ENCODE measurements at regions not wholly inside any gene's neighbourhood (a gene's known extent, or its start where the extent isn't known, plus 50 kb on each side); places are given as distances from the start of the nearest gene placed in this dataset.

DNA sequence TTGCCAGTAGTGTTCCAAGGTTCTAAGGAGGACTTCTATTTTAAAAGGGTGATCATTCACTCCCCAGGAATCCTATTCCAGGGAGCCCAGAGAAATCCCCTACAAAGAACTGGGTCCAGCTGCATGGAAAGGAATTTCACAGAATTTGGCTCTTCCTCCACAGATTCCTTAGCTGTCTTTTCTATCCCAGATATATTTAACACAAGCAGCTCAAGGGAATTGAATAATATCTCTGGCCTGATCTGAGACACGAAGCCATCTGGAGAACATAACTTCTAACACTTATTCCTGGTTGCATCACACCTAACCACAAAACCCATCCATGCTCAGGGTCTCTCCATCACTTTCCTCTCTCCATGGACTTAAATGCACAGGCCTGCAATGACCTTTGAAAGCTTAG is 306.7 kb upstream of the ACVR2A start:
- Histone ChIP-seq H3K27ac (ENCODE audit: low read depth in 1 of 2, low read length in 2 of 2) (no peak overlapping the region), H3K4me3 (ENCODE audit: low read length) (no peak overlapping the region), H3K4me1 (ENCODE audit: insufficient read depth, low read length) (no peaks in the 10 kb centered on the region), H3K27me3 (ENCODE audit: control insufficient read depth in 1 of 2, insufficient read depth in 2 of 2, low read length in 2 of 2) (no peaks in the 10 kb centered on the region), H3K9me3 (ENCODE audit: control insufficient read depth in 1 of 2, insufficient read depth in 1 of 2, low read length in 2 of 2) (no peaks in the 10 kb centered on the region), H3K36me3 (ENCODE audit: insufficient read depth, low read length) (no peaks in the 10 kb centered on the region)
- Mint-ChIP-seq H3K4me3 (no peak overlapping the region), H3K36me3 (ENCODE audit: low read depth) (no peaks in the 10 kb centered on the region), H3K9me3 (no peaks in the 10 kb centered on the region), H3K27me3 (no peaks in the 10 kb centered on the region), H3K4me1 (ENCODE audit: low read depth) (no peaks in the 10 kb centered on the region), H3K27ac (no peak overlapping the region)
- intact Hi-C loops (cut with DNase I, micrococcal nuclease) = no loop called here
- ATAC-seq (ENCODE audit: poor library complexity) = no peak
- DNase-seq = no peak
- CTCF ChIA-PET = no interaction called here
- TF ChIP-seq, protein P1, sequence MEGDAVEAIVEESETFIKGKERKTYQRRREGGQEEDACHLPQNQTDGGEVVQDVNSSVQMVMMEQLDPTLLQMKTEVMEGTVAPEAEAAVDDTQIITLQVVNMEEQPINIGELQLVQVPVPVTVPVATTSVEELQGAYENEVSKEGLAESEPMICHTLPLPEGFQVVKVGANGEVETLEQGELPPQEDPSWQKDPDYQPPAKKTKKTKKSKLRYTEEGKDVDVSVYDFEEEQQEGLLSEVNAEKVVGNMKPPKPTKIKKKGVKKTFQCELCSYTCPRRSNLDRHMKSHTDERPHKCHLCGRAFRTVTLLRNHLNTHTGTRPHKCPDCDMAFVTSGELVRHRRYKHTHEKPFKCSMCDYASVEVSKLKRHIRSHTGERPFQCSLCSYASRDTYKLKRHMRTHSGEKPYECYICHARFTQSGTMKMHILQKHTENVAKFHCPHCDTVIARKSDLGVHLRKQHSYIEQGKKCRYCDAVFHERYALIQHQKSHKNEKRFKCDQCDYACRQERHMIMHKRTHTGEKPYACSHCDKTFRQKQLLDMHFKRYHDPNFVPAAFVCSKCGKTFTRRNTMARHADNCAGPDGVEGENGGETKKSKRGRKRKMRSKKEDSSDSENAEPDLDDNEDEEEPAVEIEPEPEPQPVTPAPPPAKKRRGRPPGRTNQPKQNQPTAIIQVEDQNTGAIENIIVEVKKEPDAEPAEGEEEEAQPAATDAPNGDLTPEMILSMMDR (IDR thresholded peaks at IDR 0.05) = no peak
- POLR2A ChIA-PET = no interaction called here

- TF ChIP-seq, protein P1 (IDR thresholded peaks at IDR 0.05) = no peak
- Histone ChIP-seq H3K4me3 (ENCODE audit: low read length) (no peak overlapping the region), H3K27ac (ENCODE audit: low read depth in 1 of 2, low read length in 2 of 2) (no peak overlapping the region), H3K27me3 (ENCODE audit: control insufficient read depth in 1 of 2, insufficient read depth in 2 of 2, low read length in 2 of 2) (no peaks in the 10 kb centered on the region), H3K4me1 (ENCODE audit: insufficient read depth, low read length) (peaks cover under 1% of the 10 kb centered on the region), H3K9me3 (ENCODE audit: control insufficient read depth in 1 of 2, insufficient read depth in 1 of 2, low read length in 2 of 2) (no peaks in the 10 kb centered on the region), H3K36me3 (ENCODE audit: insufficient read depth, low read length) (no peaks in the 10 kb centered on the region)
- ChIA-PET CTCF (no interaction called here), POLR2A (no interaction called here)
- Mint-ChIP-seq H3K36me3 (ENCODE audit: low read depth) (no peaks in the 10 kb centered on the region), H3K4me1 (ENCODE audit: low read depth) (peaks cover 12% of the 10 kb centered on the region), H3K27me3 (no peaks in the 10 kb centered on the region), H3K9me3 (no peaks in the 10 kb centered on the region), H3K27ac (no peak overlapping the region), H3K4me3 (no peak overlapping the region)
- no peak for ATAC-seq (ENCODE audit: poor library complexity)
- intact Hi-C loops (cut with DNase I, micrococcal nuclease) = no loop called here
- DNase-seq = no peak
Observed at GRCh38 chr2:147531269-147531668, 313.6 kb upstream of the ACVR2A start.

DNA sequence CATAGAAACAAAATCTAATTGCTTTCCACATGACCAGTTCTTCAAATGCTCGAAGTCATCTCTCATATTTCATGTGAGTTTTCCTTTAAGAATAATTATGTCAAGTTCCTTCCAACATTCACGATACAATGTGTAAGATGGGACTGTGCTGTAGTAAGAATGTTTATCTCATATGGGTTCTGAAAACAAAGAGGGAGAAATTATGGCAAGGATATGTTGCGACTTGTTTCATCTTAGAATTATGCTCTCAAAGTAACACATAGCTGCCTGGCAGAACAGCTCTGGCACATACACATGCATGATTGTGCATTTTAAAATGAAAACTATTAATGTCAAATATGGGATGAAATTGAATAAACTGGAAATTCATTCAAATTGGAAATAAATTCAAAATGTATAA is 314.8 kb upstream of the ACVR2A start:
- ChIA-PET CTCF (no interaction called here), POLR2A (no interaction called here)
- DNase-seq = no peak
- Histone ChIP-seq H3K4me1 (ENCODE audit: insufficient read depth, low read length) (peaks cover 9% of the 10 kb centered on the region), H3K4me3 (ENCODE audit: low read length) (no peak overlapping the region), H3K36me3 (ENCODE audit: insufficient read depth, low read length) (no peaks in the 10 kb centered on the region), H3K27me3 (ENCODE audit: control insufficient read depth in 1 of 2, insufficient read depth in 2 of 2, low read length in 2 of 2) (no peaks in the 10 kb centered on the region), H3K27ac (ENCODE audit: low read depth in 1 of 2, low read length in 2 of 2) (no peak overlapping the region), H3K9me3 (ENCODE audit: control insufficient read depth in 1 of 2, insufficient read depth in 1 of 2, low read length in 2 of 2) (no peaks in the 10 kb centered on the region)
- ATAC-seq (ENCODE audit: poor library complexity) = no peak
- no peaks in the 10 kb centered on the region for H3K27me3 Mint-ChIP-seq
- TF ChIP-seq, protein P1 (IDR thresholded peaks at IDR 0.05) = no peak
- no peaks in the 10 kb centered on the region for H3K9me3 Mint-ChIP-seq
- H3K36me3 Mint-ChIP-seq (ENCODE audit: low read depth) = no peaks in the 10 kb centered on the region
- H3K4me3 Mint-ChIP-seq = no peak overlapping the region
- peaks cover 24% of the 10 kb centered on the region for H3K4me1 Mint-ChIP-seq (ENCODE audit: low read depth)
- intact Hi-C loops (cut with DNase I, micrococcal nuclease) = no loop called here
- no peak overlapping the region for H3K27ac Mint-ChIP-seq
